PFSK-1 (cell line): ENCODE measurements at regions not wholly inside any gene's neighbourhood (a gene's known extent, or its start where the extent isn't known, plus 50 kb on each side); places are given as distances from the start of the nearest gene placed in this dataset.

Source experiments
- FOXP2 ChIP-seq: optimal IDR thresholded peaks from 2 replicates; pipeline ENCODE3; 2011; ENCODE audit warnings: borderline replicate concordance, control low read depth, inconsistent platforms; ENCODE audit not compliant: insufficient read depth; ENCODE audit errors: extremely low read length, extremely low read depth
- REST ChIP-seq, 2 experiments: IDR thresholded peaks; 2 replicates each; pipeline versions ENCODE4 v1.6.1 to v1.8.0; 2011 to 2012; ENCODE audit warnings: low read depth in 2 of 2, low read length in 2 of 2, control low read depth in 1 of 2, inconsistent platforms in 1 of 2, mild to moderate bottlenecking in 1 of 2, moderate library complexity in 1 of 2; ENCODE audit not compliant: insufficient read depth in 1 of 2
- SIN3A ChIP-seq: IDR thresholded peaks from 2 replicates; pipeline ENCODE4 v1.6.1; 2012; ENCODE audit warnings: mild to moderate bottlenecking, low read length, moderate library complexity, borderline replicate concordance; ENCODE audit not compliant: insufficient read depth

- TF ChIP-seq FOXP2 (no peak), SIN3A (no peak), REST (IDR thresholded peaks at IDR 0.05; ENCODE audit: insufficient read depth in 1 of 2, low read depth in 2 of 2, low read length in 2 of 2) (no peak)
These were observed 599.5 kb upstream of the PTGER4 start for GRCh38 chr5:40080191-40080590.
